ENCODE measurements at regions not wholly inside any gene's neighbourhood (a gene's known extent, or its start where the extent isn't known, plus 50 kb on each side); places are given as distances from the start of the nearest gene placed in this dataset.

GRCh38 chr9:135265931-135266330 lies 178.5 kb downstream of the OLFM1 start:
- Histone ChIP-seq H3K9ac (no peak overlapping the region), H4K20me1 (ENCODE audit: low read depth) (no peaks in the 10 kb centered on the region), H3K27ac (no peak overlapping the region), H3K9me3 (ENCODE audit: low read depth) (no peaks in the 10 kb centered on the region), H2AFZ (replicated peaks) (no peak overlapping the region), H3K4me2 (no peak overlapping the region), H3K36me3 (no peaks in the 10 kb centered on the region), H3K4me1 (peaks cover 18% of the 10 kb centered on the region), H3K27me3 (no peaks in the 10 kb centered on the region), H3F3A (ENCODE audit: low read depth) (peaks cover 7% of the 10 kb centered on the region), H3K4me3 (no peak overlapping the region), H3K79me2 (ENCODE audit: low read depth) (no peaks in the 10 kb centered on the region)
- H3K9me3 Mint-ChIP-seq, result no peaks in the 10 kb centered on the region
- no peaks in the 10 kb centered on the region for H3K36me3 Mint-ChIP-seq
- no peak overlapping the region for H3K27ac Mint-ChIP-seq
- H3K4me1 Mint-ChIP-seq, result peaks cover 21% of the 10 kb centered on the region
- no peak overlapping the region for H3K4me3 Mint-ChIP-seq
- TF ChIP-seq EZH2 (IDR thresholded peaks at IDR 0.05), result no peak
- TF ChIP-seq EZH2phosphoT487 (IDR thresholded peaks at IDR 0.05), result no peak
- no peak for TF ChIP-seq CTCF (IDR thresholded peaks at IDR 0.05)
- peaks cover 19% of the 10 kb centered on the region for H3K27me3 Mint-ChIP-seq (ENCODE audit: insufficient read depth, low read depth)
- DNase-seq (ENCODE audit: low spot score), result no peak

- Histone ChIP-seq H3K9ac (no peak overlapping the region), H3K79me2 (ENCODE audit: low read depth) (no peaks in the 10 kb centered on the region), H3K4me3 (no peak overlapping the region), H3K27me3 (no peaks in the 10 kb centered on the region), H4K20me1 (ENCODE audit: low read depth) (no peaks in the 10 kb centered on the region), H3K4me2 (no peak overlapping the region), H3K27ac (no peak overlapping the region), H3K36me3 (no peaks in the 10 kb centered on the region), H3K4me1 (peaks cover 19% of the 10 kb centered on the region), H3K9me3 (ENCODE audit: low read depth) (no peaks in the 10 kb centered on the region), H2AFZ (replicated peaks) (no peak overlapping the region), H3F3A (ENCODE audit: low read depth) (peaks cover 7% of the 10 kb centered on the region)
- Mint-ChIP-seq H3K27me3 (ENCODE audit: insufficient read depth, low read depth) (peaks cover 19% of the 10 kb centered on the region), H3K4me1 (peaks cover 35% of the 10 kb centered on the region), H3K36me3 (no peaks in the 10 kb centered on the region), H3K9me3 (no peaks in the 10 kb centered on the region), H3K4me3 (no peak overlapping the region), H3K27ac (no peak overlapping the region)
- DNase-seq (ENCODE audit: low spot score), result no peak
- TF ChIP-seq EZH2phosphoT487 (IDR thresholded peaks at IDR 0.05), result no peak
- no peak for TF ChIP-seq EZH2 (IDR thresholded peaks at IDR 0.05)
Measured at GRCh38 chr9:135267191-135267809, 179.8 kb downstream of the OLFM1 start.

- no peaks in the 10 kb centered on the region for H4K20me1 ChIP-seq (ENCODE audit: low read depth)
- H3K36me3 ChIP-seq, result no peaks in the 10 kb centered on the region
- peak; percentile 64 for DNase-seq (ENCODE audit: low spot score)
- H3K4me1 Mint-ChIP-seq, result peaks cover 36% of the 10 kb centered on the region
- H3K9me3 ChIP-seq (ENCODE audit: low read depth), result no peaks in the 10 kb centered on the region
- no peak overlapping the region for H3K4me3 ChIP-seq
- no peaks in the 10 kb centered on the region for H3K27me3 ChIP-seq
- H3K4me3 Mint-ChIP-seq, result no peak overlapping the region
- no peaks in the 10 kb centered on the region for H3K9me3 Mint-ChIP-seq
- peaks cover 19% of the 10 kb centered on the region for H3K4me1 ChIP-seq
- H3K9ac ChIP-seq, result no peak overlapping the region
- H3K27ac Mint-ChIP-seq, result peak overlapping the region; percentile 94
- H3K4me2 ChIP-seq, result peak overlapping the region; percentile 2
- no peaks in the 10 kb centered on the region for H3K36me3 Mint-ChIP-seq
- no peak overlapping the region for H3K27ac ChIP-seq
- H3K79me2 ChIP-seq (ENCODE audit: low read depth), result no peaks in the 10 kb centered on the region
- TF ChIP-seq EZH2 (IDR thresholded peaks at IDR 0.05) (no peak), EZH2phosphoT487 (IDR thresholded peaks at IDR 0.05) (no peak), CTCF (IDR thresholded peaks at IDR 0.05) (no peak)
- H3F3A ChIP-seq (ENCODE audit: low read depth), result peaks cover 7% of the 10 kb centered on the region
- no peak overlapping the region for H2AFZ ChIP-seq (replicated peaks)
- H3K27me3 Mint-ChIP-seq (ENCODE audit: insufficient read depth, low read depth), result peaks cover 19% of the 10 kb centered on the region
Measured at GRCh38 chr9:135268031-135268430, 180.6 kb downstream of the OLFM1 start.

- Histone ChIP-seq H3K4me1 (peaks cover 19% of the 10 kb centered on the region), H3K27me3 (no peaks in the 10 kb centered on the region), H4K20me1 (ENCODE audit: low read depth) (no peaks in the 10 kb centered on the region), H3K4me2 (no peak overlapping the region), H3K4me3 (no peak overlapping the region), H3K9ac (no peak overlapping the region), H3K9me3 (ENCODE audit: low read depth) (no peaks in the 10 kb centered on the region), H2AFZ (replicated peaks) (no peak overlapping the region), H3K79me2 (ENCODE audit: low read depth) (no peaks in the 10 kb centered on the region), H3K36me3 (no peaks in the 10 kb centered on the region), H3F3A (ENCODE audit: low read depth) (peaks cover 7% of the 10 kb centered on the region), H3K27ac (no peak overlapping the region)
- no peak for DNase-seq (ENCODE audit: low spot score)
- H3K9me3 Mint-ChIP-seq, result no peaks in the 10 kb centered on the region
- TF ChIP-seq EZH2 (IDR thresholded peaks at IDR 0.05), result no peak
- TF ChIP-seq EZH2phosphoT487 (IDR thresholded peaks at IDR 0.05), result no peak
- no peak for TF ChIP-seq CTCF (IDR thresholded peaks at IDR 0.05)
- H3K27ac Mint-ChIP-seq, result no peak overlapping the region
- H3K4me1 Mint-ChIP-seq, result peaks cover 36% of the 10 kb centered on the region
- no peak overlapping the region for H3K4me3 Mint-ChIP-seq
- H3K27me3 Mint-ChIP-seq (ENCODE audit: insufficient read depth, low read depth), result peaks cover 19% of the 10 kb centered on the region
- no peaks in the 10 kb centered on the region for H3K36me3 Mint-ChIP-seq
Measured at GRCh38 chr9:135268981-135269380, 181.5 kb downstream of the OLFM1 start.
